Chondrocyte (in vitro differentiated cells): ENCODE measurements at regions not wholly inside any gene's neighbourhood (a gene's known extent, or its start where the extent isn't known, plus 50 kb on each side); places are given as distances from the start of the nearest gene placed in this dataset.

Experiments used
- DNase-seq: peaks from one replicate; pipeline ENCODE4 v3.0.0; 2021; ENCODE audit warnings: mixed read lengths, low spot score
- H3K27ac Mint-ChIP-seq: one replicate; pipeline ENCODE4 v1.8.0; 2021; ENCODE audit warnings: mild to moderate bottlenecking, moderate library complexity, mixed read lengths; ENCODE audit not compliant: unreplicated experiment
- H3K27me3 Mint-ChIP-seq: 2 replicates; pipeline ENCODE4 v1.8.0; 2021; ENCODE audit warnings: low read depth, mixed read lengths
- H3K36me3 Mint-ChIP-seq: 2 replicates; pipeline ENCODE4 v1.8.0; 2021; ENCODE audit warnings: low read depth, mixed read lengths
- H3K4me1 Mint-ChIP-seq: 2 replicates; pipeline ENCODE4 v1.8.0; 2021; ENCODE audit warnings: low read depth, mild to moderate bottlenecking, mixed read lengths
- H3K4me3 Mint-ChIP-seq: one replicate; pipeline ENCODE4 v1.8.0; 2021; ENCODE audit warnings: mild to moderate bottlenecking, moderate library complexity, mixed read lengths; ENCODE audit not compliant: unreplicated experiment
- H3K9me3 Mint-ChIP-seq: 2 replicates; pipeline ENCODE4 v1.8.0; 2021; ENCODE audit warnings: low read depth, mixed read lengths
- CTCF ChIP-seq: fragments of 200-600 bp; sonication (generic); IDR thresholded peaks from 2 replicates; pipeline ENCODE4 v1.5.0; 2021; ENCODE audit warnings: antibody characterized with exemption, mild to moderate bottlenecking, moderate library complexity

- Mint-ChIP-seq H3K9me3 (no peaks in the 10 kb centered on the region), H3K4me1 (peaks cover 34% of the 10 kb centered on the region), H3K36me3 (no peaks in the 10 kb centered on the region), H3K27me3 (no peaks in the 10 kb centered on the region), H3K27ac (peak overlapping the region; percentile 29), H3K4me3 (no peak overlapping the region)
- DNase-seq, result no peak
- no peak for TF ChIP-seq CTCF
These were observed 322.5 kb downstream of the PMP22 start for GRCh38 chr17:14942526-14943190.

GRCh38 chr17:14940938-14941265 lies 324.2 kb downstream of the PMP22 start:
- Mint-ChIP-seq H3K9me3 (no peaks in the 10 kb centered on the region), H3K4me1 (peaks cover 29% of the 10 kb centered on the region), H3K36me3 (no peaks in the 10 kb centered on the region), H3K4me3 (no peak overlapping the region), H3K27me3 (no peaks in the 10 kb centered on the region), H3K27ac (no peak overlapping the region)
- no peak for TF ChIP-seq CTCF
- DNase-seq, result no peak

GRCh38 chr17:14940108-14940937 lies 324.8 kb downstream of the PMP22 start:
- Mint-ChIP-seq H3K36me3 (no peaks in the 10 kb centered on the region), H3K9me3 (no peaks in the 10 kb centered on the region), H3K4me3 (no peak overlapping the region), H3K4me1 (peaks cover 29% of the 10 kb centered on the region), H3K27me3 (no peaks in the 10 kb centered on the region), H3K27ac (no peak overlapping the region)
- TF ChIP-seq CTCF, result no peak
- DNase-seq, result no peak

- Mint-ChIP-seq H3K9me3 (no peaks in the 10 kb centered on the region), H3K36me3 (no peaks in the 10 kb centered on the region), H3K4me3 (no peak overlapping the region)
These were observed 329.2 kb downstream of the PMP22 start for GRCh38 chr17:14935845-14936485.

More at GRCh38 chr17:14935845-14936485, 329.2 kb downstream of the PMP22 start:
- H3K27me3 Mint-ChIP-seq, result no peaks in the 10 kb centered on the region
- no peak for TF ChIP-seq CTCF
- H3K27ac Mint-ChIP-seq, result no peak overlapping the region
- peaks cover 11% of the 10 kb centered on the region for H3K4me1 Mint-ChIP-seq
- no peak for DNase-seq
